ENCODE measurements at regions not wholly inside any gene's neighbourhood (a gene's known extent, or its start where the extent isn't known, plus 50 kb on each side); places are given as distances from the start of the nearest gene placed in this dataset.

DNA sequence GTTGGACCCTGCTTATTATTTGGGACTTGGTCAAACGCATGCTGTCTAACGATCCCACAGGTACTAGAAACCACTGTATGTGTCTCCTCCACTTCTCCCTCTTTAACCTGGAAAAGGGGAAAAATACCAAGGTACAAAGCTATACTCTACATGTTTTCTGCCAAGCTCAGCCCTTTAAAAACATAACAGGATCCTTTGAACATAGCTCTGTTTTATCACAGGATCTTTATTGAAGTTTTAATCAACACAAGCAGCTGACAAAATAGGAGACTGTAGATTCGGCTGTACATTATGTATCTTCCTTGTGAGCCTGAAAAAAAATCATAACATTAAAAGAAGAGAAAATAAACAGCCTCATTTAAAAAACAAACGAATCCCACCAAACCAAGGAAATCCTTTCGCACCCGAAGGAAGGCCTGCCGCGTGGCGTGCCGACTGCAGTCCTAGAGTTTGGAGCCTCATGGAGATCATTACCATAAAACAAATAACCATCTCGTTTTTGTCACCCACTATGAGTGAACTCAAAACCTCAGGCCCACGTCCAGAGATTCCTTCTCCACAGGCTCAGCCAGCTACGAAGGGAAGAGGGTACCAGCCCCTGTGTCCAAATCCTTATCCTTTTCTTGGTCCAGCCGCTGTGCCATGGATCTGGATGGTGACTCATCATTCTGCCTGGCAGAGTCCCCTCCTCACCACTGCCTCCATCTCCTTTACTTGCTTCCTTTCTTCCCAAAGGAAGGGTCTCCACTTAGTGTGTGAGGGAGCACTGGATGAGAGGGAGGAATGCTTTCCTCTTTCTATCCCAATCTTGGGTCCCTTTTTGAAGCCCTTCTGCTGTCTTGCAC, 651.1 kb downstream of the CCDC171 start:
- H3K4me3 ChIP-seq (ENCODE audit: low read depth in 1 of 2, low read length in 1 of 2) = no peak overlapping the region
- no peaks in the 10 kb centered on the region for H3K36me3 ChIP-seq

DNA sequence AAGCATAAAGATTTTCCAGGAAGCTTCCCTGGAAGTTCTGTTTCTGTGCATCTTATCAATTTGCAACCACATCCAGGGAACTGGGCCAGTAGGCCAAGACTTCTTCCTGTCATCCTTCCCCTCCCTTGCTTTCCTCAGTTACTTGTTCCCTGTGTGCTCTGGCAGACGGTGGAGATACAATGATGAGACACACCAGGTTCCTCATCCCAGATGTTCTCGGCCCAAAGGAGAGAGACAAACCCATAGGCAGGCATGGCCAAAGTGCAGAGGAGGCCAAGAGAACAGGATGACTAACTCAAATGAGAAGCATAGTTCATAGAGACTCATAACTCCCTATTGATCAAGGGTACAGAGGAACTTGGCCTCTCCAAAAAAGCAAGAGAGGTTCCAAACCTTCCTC, 652.6 kb downstream of the CCDC171 start:
- Histone ChIP-seq H3K27me3 (peaks cover 6% of the 10 kb centered on the region), H3K4me3 (ENCODE audit: low read depth in 1 of 2, low read length in 1 of 2) (no peak overlapping the region), H3K36me3 (no peaks in the 10 kb centered on the region), H3K27ac (no peak overlapping the region), H3K9me3 (no peaks in the 10 kb centered on the region), H3K4me1 (ENCODE audit: control insufficient read depth in 1 of 2, insufficient read depth in 1 of 2, low read depth in 1 of 2, low read length in 1 of 2) (no peaks in the 10 kb centered on the region)
- TF ChIP-seq CTCF (IDR thresholded peaks at IDR 0.05) = no peak

More for the DNA sequence above, 651.1 kb downstream of the CCDC171 start:
- H3K9me3 ChIP-seq = no peaks in the 10 kb centered on the region
- no peaks in the 10 kb centered on the region for H3K4me1 ChIP-seq (ENCODE audit: control insufficient read depth in 1 of 2, insufficient read depth in 1 of 2, low read depth in 1 of 2, low read length in 1 of 2)
- peaks cover 6% of the 10 kb centered on the region for H3K27me3 ChIP-seq
- no peak for TF ChIP-seq CTCF (IDR thresholded peaks at IDR 0.05)
- H3K27ac ChIP-seq = no peak overlapping the region

DNA sequence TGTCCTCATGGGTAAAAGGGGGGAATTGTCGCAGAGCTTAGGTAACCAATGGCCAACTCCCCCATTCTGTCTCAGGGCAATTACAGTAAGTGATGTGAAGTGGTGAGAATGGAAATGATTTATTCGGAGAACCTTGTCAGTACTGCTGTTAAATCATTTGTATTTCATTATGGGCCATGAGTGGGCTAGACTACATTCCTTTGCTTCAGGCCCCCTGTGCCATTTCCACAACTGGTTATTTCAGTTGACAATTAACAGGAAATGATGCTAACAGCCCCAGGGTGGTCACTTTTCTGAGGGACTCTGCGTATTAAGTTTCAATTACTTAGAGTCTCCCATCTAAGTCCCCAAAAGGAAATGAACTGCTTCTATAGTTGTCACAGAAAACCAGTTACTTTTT, 653.7 kb downstream of the CCDC171 start:
- Histone ChIP-seq H3K4me1 (ENCODE audit: control insufficient read depth in 1 of 2, insufficient read depth in 1 of 2, low read depth in 1 of 2, low read length in 1 of 2) (no peaks in the 10 kb centered on the region), H3K9me3 (no peaks in the 10 kb centered on the region), H3K4me3 (ENCODE audit: low read depth in 1 of 2, low read length in 1 of 2) (no peak overlapping the region), H3K27ac (no peak overlapping the region), H3K36me3 (no peaks in the 10 kb centered on the region), H3K27me3 (peaks cover 6% of the 10 kb centered on the region)
- no peak for TF ChIP-seq CTCF (IDR thresholded peaks at IDR 0.05)

DNA sequence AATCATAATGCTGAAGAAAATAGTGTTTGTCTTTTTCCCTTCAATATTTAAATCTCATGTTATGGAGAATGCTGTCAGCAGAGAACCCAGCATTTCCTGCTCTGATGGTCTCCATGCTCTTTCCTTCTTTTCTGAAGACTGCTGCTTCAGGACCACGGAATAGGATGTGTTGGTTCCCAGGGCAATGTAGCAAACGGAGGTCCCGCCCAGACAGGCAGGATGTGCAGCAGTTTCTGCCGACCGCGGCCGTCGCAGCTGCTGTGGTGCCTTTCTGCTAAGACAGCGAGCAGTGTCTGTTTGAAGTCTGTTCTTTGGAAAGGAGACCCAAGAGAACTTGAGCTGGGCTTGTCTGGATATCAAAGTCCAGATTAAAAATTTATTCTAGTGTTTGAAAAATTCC, 654.3 kb downstream of the CCDC171 start:
- Histone ChIP-seq H3K27me3 (peaks cover 6% of the 10 kb centered on the region), H3K4me1 (ENCODE audit: control insufficient read depth in 1 of 2, insufficient read depth in 1 of 2, low read depth in 1 of 2, low read length in 1 of 2) (no peaks in the 10 kb centered on the region), H3K36me3 (no peaks in the 10 kb centered on the region), H3K27ac (no peak overlapping the region), H3K9me3 (no peaks in the 10 kb centered on the region), H3K4me3 (ENCODE audit: low read depth in 1 of 2, low read length in 1 of 2) (no peak overlapping the region)
- TF ChIP-seq CTCF (IDR thresholded peaks at IDR 0.05) = no peak

DNA sequence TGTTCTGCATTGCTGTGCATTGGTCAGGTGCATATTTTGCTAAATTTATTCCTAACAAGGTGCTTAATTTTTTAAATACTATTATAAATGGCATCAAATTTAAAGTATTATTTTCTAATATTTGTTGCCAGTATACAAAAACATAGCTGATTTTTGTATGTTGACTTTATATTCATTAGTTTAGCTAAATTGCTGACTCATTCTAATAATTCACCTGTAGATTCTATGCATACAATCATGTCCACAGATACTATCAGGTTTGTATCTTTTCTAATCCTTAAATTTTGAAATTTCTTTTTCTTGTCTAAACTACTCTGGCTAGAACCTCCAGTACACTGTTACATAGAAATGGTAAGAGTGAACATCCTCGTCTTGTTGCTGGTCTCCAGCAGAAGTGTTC, 657.6 kb downstream of the CCDC171 start:
- Histone ChIP-seq H3K4me3 (ENCODE audit: low read depth in 1 of 2, low read length in 1 of 2) (no peak overlapping the region), H3K27ac (no peak overlapping the region), H3K36me3 (no peaks in the 10 kb centered on the region), H3K9me3 (no peaks in the 10 kb centered on the region), H3K4me1 (ENCODE audit: control insufficient read depth in 1 of 2, insufficient read depth in 1 of 2, low read depth in 1 of 2, low read length in 1 of 2) (no peaks in the 10 kb centered on the region), H3K27me3 (peaks cover 6% of the 10 kb centered on the region)
- no peak for TF ChIP-seq CTCF (IDR thresholded peaks at IDR 0.05)

All from neutrophil (primary cell).